Cardiac fibroblast (primary cell): ENCODE measurements at regions not wholly inside any gene's neighbourhood (a gene's known extent, or its start where the extent isn't known, plus 50 kb on each side); places are given as distances from the start of the nearest gene placed in this dataset.

ENCODE experiments used
- DNase-seq, 2 donors: peaks; one replicate each; pipeline versions ENCODE4 v3.0.0 to v3.0.0-alpha.2; 2010; ENCODE audit warnings: low read depth in 2 of 2
- H3K4me3 ChIP-seq, 2 donors: replicated peaks in 1 of 2; 1 replicate in 1 of 2; 2 replicates in 1 of 2; pipeline ENCODE4 v1.5.1; 2011; ENCODE audit warnings: low read depth in 2 of 2, low read length in 2 of 2, mild to moderate bottlenecking in 2 of 2, moderate library complexity in 1 of 2
- CTCF ChIP-seq: IDR thresholded peaks from one replicate; pipeline ENCODE4 v1.5.1; 2011; ENCODE audit warnings: low read depth, mild to moderate bottlenecking, low read length, inconsistent platforms

GRCh38 chr18:78376046-78376445 lies 603.6 kb upstream of the SALL3 start:
- H3K4me3 ChIP-seq: no peak overlapping the region
- TF ChIP-seq CTCF: no peak
- DNase-seq: no peak

- DNase-seq: no peak
- TF ChIP-seq CTCF: no peak
- H3K4me3 ChIP-seq: no peak overlapping the region
Measured at GRCh38 chr18:78378403-78378802, 601.2 kb upstream of the SALL3 start.

GRCh38 chr18:78378983-78379382 lies 600.6 kb upstream of the SALL3 start:
- TF ChIP-seq CTCF: no peak
- no peak overlapping the region for H3K4me3 ChIP-seq
- no peak for DNase-seq

- H3K4me3 ChIP-seq: no peak overlapping the region
- no peak for TF ChIP-seq CTCF
- DNase-seq: no peak
Measured at GRCh38 chr18:78390348-78390951, 589.2 kb upstream of the SALL3 start.

GRCh38 chr18:78390952-78391348 lies 588.7 kb upstream of the SALL3 start:
- no peak overlapping the region for H3K4me3 ChIP-seq
- DNase-seq: no peak
- TF ChIP-seq CTCF: no peak

- no peak for TF ChIP-seq CTCF
- DNase-seq: no peak
- H3K4me3 ChIP-seq: no peak overlapping the region
Measured at GRCh38 chr18:78393086-78393862, 586.3 kb upstream of the SALL3 start.

GRCh38 chr18:78396077-78396476 lies 583.5 kb upstream of the SALL3 start:
- TF ChIP-seq CTCF: no peak
- no peak for DNase-seq

More at GRCh38 chr18:78396077-78396476, 583.5 kb upstream of the SALL3 start:
- H3K4me3 ChIP-seq: no peak overlapping the region
